PC-3 (cell line): ENCODE measurements at regions not wholly inside any gene's neighbourhood (a gene's known extent, or its start where the extent isn't known, plus 50 kb on each side); places are given as distances from the start of the nearest gene placed in this dataset.

Experiments used
- ATAC-seq: fragments of 200-7000 bp; cut with Tn5 transposase; 2 replicates; pipeline ENCODE4 v1.9.1; 2020; ENCODE audit warnings: mild to moderate bottlenecking, moderate library complexity
- BruUV-seq: library from RNA; stranded (reverse); fragments of 400-500 nt; replicated peaks from 2 replicates; lab custom pipeline; 2021; lab: Mats Ljungman, UMichigan
- CTCF ChIA-PET: fragments of 300-600 bp; sonication (Branson Sonifier 250); formaldehyde crosslinking; loops from one replicate; lab custom pipeline; 2022; ENCODE audit warnings: antibody characterized with exemption; lab: Charles Lee
- POLR2A ChIA-PET: fragments of 300-600 bp; sonication (Branson Sonifier 250); formaldehyde crosslinking; loops from one replicate; lab custom pipeline; 2022; ENCODE audit warnings: antibody characterized with exemption; ENCODE audit not compliant: unreplicated experiment; lab: Charles Lee
- DNase-seq: peaks from one replicate; pipeline ENCODE4 v3.0.0-alpha.2; 2015
- H2AFZ ChIP-seq: fragments of 300-600 bp; sonication (generic); 2 replicates; pipeline ENCODE4 v1.6.0; 2016; ENCODE audit warnings: antibody characterized with exemption, low read length
- H3F3A ChIP-seq: fragments of 300-600 bp; sonication (generic); one replicate; pipeline ENCODE4 v1.6.0; 2017; ENCODE audit warnings: antibody characterized with exemption, low read length, control low read depth, mild to moderate bottlenecking; ENCODE audit not compliant: unreplicated experiment
- H3K27ac ChIP-seq: fragments of 300-600 bp; sonication (generic); 2 replicates; pipeline ENCODE4 v1.5.1; 2016; ENCODE audit warnings: mild to moderate bottlenecking, low read length
- H3K27me3 ChIP-seq: fragments of 300-600 bp; sonication (generic); 2 replicates; pipeline ENCODE4 v1.6.1; 2016; ENCODE audit warnings: low read length, mixed read lengths
- H3K36me3 ChIP-seq: fragments of 300-600 bp; sonication (generic); 2 replicates; pipeline ENCODE4 v1.6.1; 2016; ENCODE audit warnings: low read depth, mixed run types, low read length, mixed read lengths
- H3K4me1 ChIP-seq: fragments of 300-600 bp; sonication (generic); 2 replicates; pipeline ENCODE4 v1.5.1; 2016; ENCODE audit warnings: low read length; ENCODE audit not compliant: insufficient read depth
- H3K4me2 ChIP-seq: fragments of 300-600 bp; sonication (generic); 2 replicates; pipeline ENCODE4 v1.6.0; 2016; ENCODE audit warnings: low read length
- H3K4me3 ChIP-seq: fragments of 300-600 bp; sonication (generic); 2 replicates; pipeline ENCODE4 v1.5.1; 2016; ENCODE audit warnings: mild to moderate bottlenecking, low read length, mixed read lengths
- H3K79me2 ChIP-seq: fragments of 300-600 bp; sonication (generic); 2 replicates; pipeline ENCODE4 v1.6.1; 2017; ENCODE audit warnings: low read length, mixed read lengths
- H3K9ac ChIP-seq: fragments of 300-600 bp; sonication (generic); 2 replicates; pipeline ENCODE4 v1.6.0; 2016; ENCODE audit warnings: mild to moderate bottlenecking, low read length
- H3K9me2 ChIP-seq: fragments of 300-600 bp; sonication (generic); replicated peaks from 2 replicates; pipeline ENCODE4 v1.6.1; 2016; ENCODE audit warnings: mixed run types, low read length, mixed read lengths
- H3K9me3 ChIP-seq: fragments of 300-600 bp; sonication (generic); 2 replicates; pipeline ENCODE4 v1.6.1; 2016; ENCODE audit warnings: low read length, mixed read lengths
- H4K20me1 ChIP-seq: fragments of 300-600 bp; sonication (generic); 2 replicates; pipeline ENCODE4 v1.6.1; 2016; ENCODE audit warnings: low read length, mixed read lengths
- EZH2 ChIP-seq: fragments of 300-600 bp; sonication (generic); IDR thresholded peaks from one replicate; pipeline ENCODE4 v1.6.1; 2017; ENCODE audit warnings: antibody characterized with exemption, mild to moderate bottlenecking, low read length; ENCODE audit not compliant: unreplicated experiment
- EZH2phosphoT487 ChIP-seq: fragments of 300-600 bp; sonication (generic); IDR thresholded peaks from 2 replicates; pipeline ENCODE4 v1.6.1; 2018; ENCODE audit warnings: mild to moderate bottlenecking, antibody characterized with exemption, low read length, borderline replicate concordance
- intact Hi-C: fragments of 100-400 bp; cut with micrococcal nuclease; formaldehyde crosslinking; loops from 2 replicates; pipeline ENCODE4 v1.9.0; 2023
- TF ChIP-seq, protein P1 (sequence below): fragments of 300-600 bp; sonication (generic); conservative IDR thresholded peaks from 2 replicates; pipeline ENCODE4 v1.5.1; 2017; ENCODE audit warnings: antibody characterized with exemption, low read depth, mild to moderate bottlenecking, low read length

DNA sequence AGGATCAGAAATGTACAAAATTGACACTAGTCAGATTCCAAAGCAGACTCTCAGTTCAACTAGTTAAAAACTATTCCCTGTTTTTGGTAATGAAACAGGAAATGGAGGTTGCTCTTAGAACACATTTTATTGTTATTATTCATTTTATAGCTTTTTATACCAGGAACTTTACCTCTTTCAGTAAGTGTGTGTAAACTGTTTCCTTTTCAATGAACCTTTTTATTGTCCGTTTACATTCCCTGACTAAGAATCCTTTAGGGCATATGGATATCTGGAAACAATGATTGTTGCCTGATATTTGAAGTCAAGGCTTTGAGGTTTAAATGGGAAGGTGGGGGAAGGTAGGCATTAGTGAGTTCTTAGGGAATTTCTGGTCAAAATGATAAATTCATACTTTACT lies 1511.4 kb downstream of the ADGRL3 start:
- Histone ChIP-seq H3K9me3 (no peaks in the 10 kb centered on the region), H2AFZ (peak overlapping the region; percentile 63), H3K27me3 (no peaks in the 10 kb centered on the region), H3K9ac (peak overlapping the region; percentile 45), H3K4me3 (peak overlapping the region; percentile 28; the same call in 1 of the 2 replicates), H4K20me1 (no peaks in the 10 kb centered on the region), H3K4me1 (peaks cover 23% of the 10 kb centered on the region), H3K79me2 (no peaks in the 10 kb centered on the region), H3K9me2 (no peaks in the 10 kb centered on the region), H3K4me2 (peak overlapping the region; percentile 74), H3K27ac (peak overlapping the region; percentile 82), H3F3A (no peaks in the 10 kb centered on the region), H3K36me3 (no peaks in the 10 kb centered on the region)
- intact Hi-C loops: loop anchor here (1.0 to 5.0 kb wide), 3 partner anchors 170 to 561 kb away; no protein-coding TSS in a partner anchor
- CTCF ChIA-PET: no interaction called here
- DNase-seq: peak; percentile 94
- ATAC-seq: peak; percentile 90
- no TSS peak for BruUV-seq
- TF ChIP-seq EZH2phosphoT487 (no peak), EZH2 (no peak)
- TF ChIP-seq, protein P1, sequence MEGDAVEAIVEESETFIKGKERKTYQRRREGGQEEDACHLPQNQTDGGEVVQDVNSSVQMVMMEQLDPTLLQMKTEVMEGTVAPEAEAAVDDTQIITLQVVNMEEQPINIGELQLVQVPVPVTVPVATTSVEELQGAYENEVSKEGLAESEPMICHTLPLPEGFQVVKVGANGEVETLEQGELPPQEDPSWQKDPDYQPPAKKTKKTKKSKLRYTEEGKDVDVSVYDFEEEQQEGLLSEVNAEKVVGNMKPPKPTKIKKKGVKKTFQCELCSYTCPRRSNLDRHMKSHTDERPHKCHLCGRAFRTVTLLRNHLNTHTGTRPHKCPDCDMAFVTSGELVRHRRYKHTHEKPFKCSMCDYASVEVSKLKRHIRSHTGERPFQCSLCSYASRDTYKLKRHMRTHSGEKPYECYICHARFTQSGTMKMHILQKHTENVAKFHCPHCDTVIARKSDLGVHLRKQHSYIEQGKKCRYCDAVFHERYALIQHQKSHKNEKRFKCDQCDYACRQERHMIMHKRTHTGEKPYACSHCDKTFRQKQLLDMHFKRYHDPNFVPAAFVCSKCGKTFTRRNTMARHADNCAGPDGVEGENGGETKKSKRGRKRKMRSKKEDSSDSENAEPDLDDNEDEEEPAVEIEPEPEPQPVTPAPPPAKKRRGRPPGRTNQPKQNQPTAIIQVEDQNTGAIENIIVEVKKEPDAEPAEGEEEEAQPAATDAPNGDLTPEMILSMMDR: no peak
- POLR2A ChIA-PET: no interaction called here

DNA sequence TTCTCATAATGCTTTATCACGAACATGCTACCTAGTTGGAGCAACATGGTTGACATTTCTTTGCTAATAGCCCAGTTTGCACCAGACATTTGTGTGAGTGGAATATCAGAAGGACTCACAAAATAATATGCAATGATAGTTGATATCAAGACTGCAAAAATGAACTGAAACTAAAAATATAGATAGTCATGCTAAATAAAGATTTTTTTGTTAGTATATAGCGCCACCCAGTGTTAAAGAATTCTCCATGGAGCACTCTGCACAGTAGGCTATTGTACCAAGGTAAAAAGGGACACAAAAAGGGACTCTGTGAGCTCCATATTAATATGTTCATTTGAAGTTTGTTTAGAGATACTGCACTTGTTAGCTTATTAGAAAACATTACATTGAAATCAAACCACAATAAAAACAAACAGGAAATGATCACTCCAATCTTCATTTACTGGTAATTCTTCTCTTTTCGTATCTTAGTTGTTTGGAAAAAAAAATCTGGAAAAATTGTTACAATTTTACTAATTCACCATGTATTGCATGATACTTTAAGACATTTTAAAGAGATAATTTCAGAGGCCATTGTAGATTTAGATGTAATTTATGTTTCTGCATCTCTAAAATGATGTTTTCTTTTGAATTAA lies 1509.6 kb downstream of the ADGRL3 start:
- Histone ChIP-seq H3K4me1 (peaks cover 23% of the 10 kb centered on the region), H3K36me3 (no peaks in the 10 kb centered on the region), H3K27ac (no peak overlapping the region), H4K20me1 (no peaks in the 10 kb centered on the region), H2AFZ (peak overlapping the region; percentile 75), H3K79me2 (no peaks in the 10 kb centered on the region), H3F3A (no peaks in the 10 kb centered on the region), H3K9me2 (no peaks in the 10 kb centered on the region), H3K27me3 (no peaks in the 10 kb centered on the region), H3K4me3 (peak overlapping the region; percentile 64), H3K9ac (peak overlapping the region; percentile 48), H3K4me2 (peak overlapping the region; percentile 77), H3K9me3 (no peaks in the 10 kb centered on the region)
- BruUV-seq: no TSS peak
- CTCF ChIA-PET: interaction anchor here (0.6 to 1.2 kb wide), 3 partner anchors 466 to 1643 kb away, joined by 3 read pairs; no protein-coding TSS in a partner anchor
- intact Hi-C loops: loop anchor here (1.0 to 5.0 kb wide), 8 partner anchors 62 to 969 kb away; no protein-coding TSS in a partner anchor
- POLR2A ChIA-PET: interaction anchor here (0.7 kb wide), 1 partner anchor 490 kb away, joined by 5 read pairs; no protein-coding TSS in a partner anchor
- TF ChIP-seq EZH2phosphoT487 (no peak), EZH2 (no peak)
- TF ChIP-seq, protein P1: peak; percentile 93
- ATAC-seq (peak; percentile 67), DNase-seq (peak; percentile 91)

DNA sequence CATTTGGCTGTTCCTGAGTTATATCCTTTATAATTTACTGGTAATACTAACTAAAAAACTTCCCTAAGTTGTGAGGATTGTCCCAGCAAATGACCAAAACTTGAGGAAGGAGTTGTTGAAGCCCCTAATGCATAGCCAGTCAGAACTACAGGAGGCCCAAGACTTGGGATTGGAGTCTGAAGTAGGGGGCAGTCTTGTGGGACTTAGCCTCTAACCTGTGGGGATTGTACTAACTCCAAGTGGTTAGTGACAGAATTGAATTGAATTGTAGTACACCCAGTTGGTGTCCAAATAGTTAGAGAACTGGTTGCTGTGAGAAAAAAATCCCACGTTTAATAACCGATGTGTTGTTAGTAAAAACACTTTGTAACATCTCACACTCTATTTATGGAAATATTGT lies 1506.3 kb downstream of the ADGRL3 start:
- H3K27me3 ChIP-seq: no peaks in the 10 kb centered on the region
- H3K27ac ChIP-seq: no peak overlapping the region
- ATAC-seq: no peak
- no peaks in the 10 kb centered on the region for H3K79me2 ChIP-seq
- BruUV-seq: no TSS peak
- H3K9me2 ChIP-seq: no peaks in the 10 kb centered on the region
- no peak overlapping the region for H3K9ac ChIP-seq
- H3K9me3 ChIP-seq: no peaks in the 10 kb centered on the region
- peaks cover 14% of the 10 kb centered on the region for H3K4me1 ChIP-seq
- TF ChIP-seq, protein P1: no peak
- TF ChIP-seq EZH2phosphoT487 (no peak), EZH2 (no peak)
- CTCF ChIA-PET: no interaction called here
- H4K20me1 ChIP-seq: no peaks in the 10 kb centered on the region
- no peak overlapping the region for H3K4me3 ChIP-seq
- H3K4me2 ChIP-seq: no peak overlapping the region
- intact Hi-C loops: loop anchor here (5.0 kb wide), 2 partner anchors 59 to 294 kb away; no protein-coding TSS in a partner anchor
- DNase-seq: peak; percentile 8
- POLR2A ChIA-PET: no interaction called here
- no peak overlapping the region for H2AFZ ChIP-seq
- no peaks in the 10 kb centered on the region for H3F3A ChIP-seq
- no peaks in the 10 kb centered on the region for H3K36me3 ChIP-seq
